Activated naive CD4-positive, alpha-beta T cell treated with anti-CD3 and anti-CD28 coated beads, Interleukin-2, amount 50 U/mL, for 16 hours (primary cell): ENCODE measurements at regions not wholly inside any gene's neighbourhood (a gene's known extent, or its start where the extent isn't known, plus 50 kb on each side); places are given as distances from the start of the nearest gene placed in this dataset.

Source experiments
- DNase-seq: peaks from one replicate; pipeline ENCODE4 v3.0.0-alpha.2; 2020

DNA sequence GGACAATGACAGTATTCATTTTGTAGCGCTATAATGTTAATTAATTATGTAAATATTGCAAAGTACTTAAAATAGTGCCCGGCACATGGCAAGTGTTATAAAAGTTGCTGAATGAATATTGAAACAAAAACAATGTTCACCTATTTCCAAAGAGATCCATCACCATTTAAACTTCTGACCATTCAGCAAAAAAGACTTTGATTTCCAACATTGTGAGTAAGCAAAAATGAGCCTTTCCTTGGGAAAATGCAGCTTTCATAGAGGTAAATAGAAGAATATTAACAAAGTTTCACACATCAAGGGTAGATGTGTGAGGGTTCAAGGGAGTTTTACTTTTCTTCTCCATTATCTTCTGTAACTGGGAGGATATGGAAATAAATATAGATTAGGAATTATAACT is 1089.4 kb upstream of the C9orf72 start:
- DNase-seq: no peak

DNA sequence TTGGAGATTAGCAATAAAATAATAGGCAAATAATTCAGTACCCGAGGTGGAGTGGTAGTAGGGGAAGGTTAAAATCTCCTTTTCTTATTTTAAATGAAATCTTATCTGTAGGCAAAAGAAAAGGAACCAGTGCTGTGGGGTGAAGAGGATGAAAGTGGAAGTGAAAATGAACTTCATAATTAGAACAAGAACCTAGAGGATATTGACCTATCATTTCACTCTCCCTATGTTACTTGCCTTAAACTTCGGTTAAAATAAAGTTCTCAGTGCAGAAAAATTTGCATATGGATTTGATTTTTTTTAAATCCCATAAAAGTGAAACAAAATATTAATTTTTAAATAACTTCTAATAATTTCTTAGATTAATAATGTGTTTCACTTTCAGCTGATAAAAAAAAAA is 1094.9 kb upstream of the C9orf72 start:
- DNase-seq: no peak

DNA sequence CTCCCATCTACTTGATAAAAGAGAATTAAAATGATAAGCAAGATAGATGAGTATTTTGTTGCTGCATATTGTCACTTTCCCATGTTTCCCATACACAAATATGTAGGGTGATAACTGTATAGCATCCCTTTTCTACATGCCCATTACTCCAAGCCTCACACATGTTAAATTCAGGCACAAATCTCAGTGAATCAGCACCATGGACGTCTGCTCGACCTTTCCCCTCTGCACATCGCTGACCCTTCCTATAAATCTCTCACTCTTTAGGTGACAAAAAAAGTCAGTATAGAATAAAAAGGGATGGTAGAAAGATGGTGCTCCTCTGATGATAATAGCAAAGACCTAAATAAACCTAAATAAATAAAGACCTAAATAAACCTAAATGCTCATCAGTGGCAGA is 1097.7 kb upstream of the C9orf72 start:
- no peak for DNase-seq

DNA sequence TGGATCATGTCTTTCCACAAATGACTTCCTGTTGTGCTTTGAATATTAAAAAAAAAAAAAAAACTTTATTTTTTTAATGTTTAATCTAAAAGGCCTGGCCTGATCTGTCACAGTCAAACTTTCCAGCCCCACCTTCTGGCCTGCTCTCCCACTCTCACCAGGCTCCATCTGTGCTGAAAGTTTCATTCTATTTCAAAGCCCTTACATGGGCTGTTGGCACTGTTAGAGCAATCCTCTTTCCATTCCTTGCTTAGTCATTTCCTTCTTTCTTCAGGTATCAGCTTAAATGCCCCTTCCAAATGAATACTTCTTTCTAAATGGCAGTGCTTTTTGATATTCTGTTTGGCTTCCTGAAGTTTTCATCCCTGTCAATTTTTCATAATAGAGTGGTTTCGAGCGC is 1104.8 kb upstream of the C9orf72 start:
- DNase-seq: no peak

DNA sequence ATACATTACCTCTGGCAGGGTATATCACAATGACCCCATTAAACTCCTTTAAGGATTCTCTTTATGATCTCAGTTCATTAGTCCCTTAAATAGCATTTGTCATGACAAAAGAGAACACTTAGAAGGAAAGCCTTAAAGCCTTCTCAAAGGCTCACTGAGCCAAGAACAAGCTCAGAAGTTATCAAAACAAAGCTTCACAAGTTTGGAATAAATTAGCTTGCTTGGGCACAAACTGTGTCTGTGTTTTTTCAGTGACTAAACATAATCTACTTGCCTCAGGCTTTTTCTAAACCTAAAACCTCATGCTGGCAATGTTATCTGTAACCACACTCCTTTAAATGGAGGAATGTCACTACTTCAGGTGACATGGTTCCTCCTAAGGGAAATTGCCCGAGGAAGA is 1114.9 kb upstream of the C9orf72 start:
- no peak for DNase-seq

DNA sequence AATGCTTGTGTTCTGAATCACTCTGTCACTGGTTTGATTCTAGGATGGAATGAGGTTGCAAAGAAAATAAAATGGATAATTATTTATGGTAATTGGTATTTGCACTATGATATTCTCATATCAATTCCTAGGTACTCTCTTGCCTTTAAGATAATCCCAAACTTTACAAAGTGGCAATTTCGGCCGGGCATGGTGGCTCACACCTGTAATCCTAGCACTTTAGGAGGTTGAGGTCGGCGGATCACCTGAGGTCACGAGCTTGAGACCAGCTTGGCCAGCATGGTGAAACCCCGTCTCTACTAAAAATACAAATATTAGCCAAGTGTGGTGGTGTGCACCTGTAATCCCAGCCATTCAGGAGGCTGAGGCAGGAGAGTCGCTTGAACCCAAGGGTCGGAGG is 1118.7 kb upstream of the C9orf72 start:
- no peak for DNase-seq

DNA sequence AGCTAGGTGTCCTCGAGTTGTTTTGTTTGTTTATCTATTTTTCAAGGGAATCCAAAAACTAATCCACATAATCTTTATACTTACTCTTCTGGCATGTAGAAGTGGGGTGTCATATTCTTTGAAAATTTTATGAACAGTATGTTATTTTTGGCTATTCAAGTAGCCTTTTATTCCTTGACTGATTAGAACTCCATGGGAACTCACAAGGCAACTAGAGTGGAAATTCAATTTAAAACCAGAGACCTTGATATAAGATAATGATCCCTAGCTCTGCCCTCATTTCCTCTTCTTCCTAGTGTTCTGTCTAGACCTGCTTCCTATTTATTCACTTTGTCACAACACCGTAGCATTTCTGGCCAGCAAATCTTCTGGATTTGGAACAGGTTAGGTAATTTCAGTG is 1123.7 kb upstream of the C9orf72 start:
- DNase-seq: no peak

DNA sequence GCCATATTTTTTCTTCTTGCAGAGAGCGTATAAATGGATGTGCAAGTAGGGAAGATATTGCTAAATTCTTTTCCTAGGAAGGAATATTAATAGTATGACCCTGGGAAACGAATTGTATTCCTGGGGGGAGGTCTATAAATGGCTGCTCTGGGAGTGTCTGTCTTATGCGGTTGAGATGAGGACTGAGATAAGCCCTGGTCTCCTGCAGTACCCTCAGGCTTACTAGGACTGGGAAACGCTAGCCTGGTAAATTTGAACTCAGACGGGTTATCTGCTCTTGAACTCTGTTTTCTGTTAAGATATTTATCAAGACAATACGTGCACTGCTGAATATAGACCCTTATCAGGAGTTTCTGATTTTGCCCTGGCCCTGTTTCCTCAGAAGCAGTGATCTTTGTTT is 1126.4 kb upstream of the C9orf72 start:
- no peak for DNase-seq

DNA sequence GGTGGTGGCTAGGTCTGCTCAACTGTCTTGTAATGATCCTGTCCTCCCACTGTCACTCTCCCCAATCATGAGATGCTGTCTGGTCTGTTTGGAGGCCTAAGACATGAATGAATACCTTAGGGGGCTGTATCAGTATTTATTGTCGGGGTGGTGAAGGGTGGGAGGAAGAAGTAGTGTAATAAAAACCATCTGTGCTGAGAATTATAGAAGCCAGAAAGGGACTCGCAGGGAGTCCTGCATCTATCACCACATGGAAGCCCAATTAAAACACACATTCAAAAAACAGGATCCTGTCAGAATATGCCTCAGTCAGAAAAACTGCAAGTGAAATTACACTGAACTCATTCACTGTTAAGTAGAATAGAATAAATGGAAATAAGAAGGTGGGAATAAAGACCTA is 1134.3 kb upstream of the C9orf72 start:
- no peak for DNase-seq

DNA sequence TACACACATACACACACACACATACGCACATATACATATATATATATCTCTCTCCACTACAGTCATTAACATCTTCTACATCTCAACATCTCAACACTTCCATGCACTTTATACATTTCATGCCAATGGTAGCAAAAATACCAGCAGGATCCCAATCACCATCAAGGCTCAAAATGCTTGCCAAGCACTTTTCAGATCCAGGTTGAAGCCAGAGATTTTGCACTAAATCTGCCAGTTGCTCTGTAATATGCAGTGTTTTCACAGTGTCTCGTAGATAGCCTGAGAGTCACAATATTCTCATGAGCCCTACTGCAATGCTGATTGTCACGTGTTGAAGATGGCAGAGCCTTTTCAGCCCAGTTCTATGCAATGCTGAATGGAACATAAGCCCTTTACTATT is 1140.9 kb upstream of the C9orf72 start:
- no peak for DNase-seq

DNA sequence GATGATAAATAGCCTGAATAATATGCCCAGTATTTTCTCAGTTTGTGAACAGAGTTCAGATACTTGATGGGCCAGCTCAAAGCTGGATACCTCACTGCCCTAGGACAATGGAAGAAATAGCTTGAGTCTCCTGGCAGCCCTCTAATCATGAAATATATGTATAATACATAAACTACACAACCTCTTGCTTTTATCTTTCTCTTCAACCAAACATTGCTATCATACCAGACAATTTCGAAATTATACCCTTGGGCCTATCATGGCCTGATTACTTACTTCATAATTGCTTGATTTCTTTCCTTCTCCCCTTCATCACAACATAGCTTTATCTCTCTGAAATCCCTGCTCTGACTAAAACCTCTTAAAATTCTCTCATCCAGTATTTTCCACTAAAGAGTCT is 1144.9 kb upstream of the C9orf72 start:
- DNase-seq: no peak

DNA sequence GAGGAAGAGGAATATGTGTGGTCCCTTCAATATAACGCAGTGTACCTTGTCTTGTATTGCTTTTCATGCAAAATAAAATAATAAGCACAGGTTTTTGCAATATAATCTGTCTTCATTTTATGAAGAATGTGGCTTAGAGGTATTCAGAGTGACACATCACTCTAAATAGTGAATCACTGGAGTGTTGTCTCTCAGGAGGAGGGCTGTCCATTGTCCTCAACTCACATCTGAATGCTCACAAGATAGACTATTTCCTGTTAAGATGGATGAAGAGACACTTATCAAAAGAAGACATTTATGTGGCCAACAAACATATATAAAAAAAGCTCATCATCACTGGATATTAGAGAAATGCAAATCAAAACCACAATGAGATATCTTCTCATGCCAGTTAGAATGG is 1147.5 kb upstream of the C9orf72 start:
- no peak for DNase-seq

DNA sequence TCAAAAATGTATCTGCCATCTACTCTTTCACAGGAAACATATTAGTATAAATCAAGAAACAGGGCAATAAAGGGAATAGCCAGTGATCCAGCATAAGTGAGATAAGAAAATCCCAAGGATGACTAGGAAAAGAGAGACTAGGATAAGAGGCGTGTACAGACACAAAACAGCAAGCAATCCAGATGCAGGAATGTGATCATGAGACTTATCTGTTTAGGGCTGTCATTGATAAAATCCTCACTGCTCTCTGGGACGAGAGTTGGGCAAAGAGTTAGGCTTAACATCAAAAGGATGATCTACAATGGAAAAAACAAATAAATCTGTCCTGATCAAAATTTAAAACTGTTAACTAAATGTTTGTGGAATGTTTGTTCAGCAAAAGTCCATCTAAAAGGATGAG is 1156.8 kb upstream of the C9orf72 start:
- no peak for DNase-seq

DNA sequence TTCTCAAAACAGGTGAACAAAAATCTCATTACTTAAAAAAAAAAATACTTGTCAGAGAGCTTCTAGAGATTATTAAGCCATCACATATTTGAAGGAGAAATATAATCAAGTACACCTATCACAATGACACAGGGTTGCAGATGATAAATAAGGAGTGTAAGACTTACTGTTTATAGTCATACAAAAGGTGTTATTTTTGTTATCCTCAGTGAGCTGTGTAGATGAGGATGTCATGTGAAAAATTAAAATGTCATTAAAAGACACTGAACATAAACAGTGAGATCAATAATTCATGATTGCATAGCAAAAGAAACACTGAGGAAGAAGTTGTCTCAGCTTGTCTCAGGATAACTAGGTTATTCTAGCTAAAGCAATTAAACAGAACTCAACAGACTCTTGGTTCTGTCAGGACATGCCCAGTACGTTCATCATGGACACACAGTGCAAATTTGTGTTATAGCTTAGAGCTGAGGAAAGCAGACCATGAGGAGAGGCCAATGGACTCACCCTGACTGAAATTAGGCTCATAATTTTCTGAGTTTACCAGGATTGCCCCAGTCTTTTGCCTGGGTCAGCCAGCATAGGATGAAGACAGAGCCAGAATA is 1162.6 kb upstream of the C9orf72 start:
- no peak for DNase-seq

DNA sequence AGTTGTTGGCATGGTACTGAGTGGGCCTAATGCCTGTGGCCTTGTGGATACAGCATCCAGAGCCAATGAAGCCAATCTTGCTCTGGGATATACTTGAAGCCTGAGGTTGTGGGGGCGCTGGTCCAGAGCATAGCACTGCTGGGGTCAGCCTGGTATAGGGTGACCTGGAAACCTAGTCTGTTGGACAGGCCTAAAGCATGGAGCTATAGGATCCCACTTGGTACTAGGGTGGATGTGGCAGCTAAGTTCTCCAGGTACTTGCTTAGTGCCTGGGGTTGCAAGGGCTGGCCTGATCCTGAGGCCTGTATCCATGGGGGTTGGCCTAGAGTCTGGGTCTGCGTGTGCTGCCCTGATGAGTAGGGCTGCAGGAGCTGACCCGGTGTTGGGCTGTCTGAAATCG is 1168.2 kb upstream of the C9orf72 start:
- DNase-seq: no peak

DNA sequence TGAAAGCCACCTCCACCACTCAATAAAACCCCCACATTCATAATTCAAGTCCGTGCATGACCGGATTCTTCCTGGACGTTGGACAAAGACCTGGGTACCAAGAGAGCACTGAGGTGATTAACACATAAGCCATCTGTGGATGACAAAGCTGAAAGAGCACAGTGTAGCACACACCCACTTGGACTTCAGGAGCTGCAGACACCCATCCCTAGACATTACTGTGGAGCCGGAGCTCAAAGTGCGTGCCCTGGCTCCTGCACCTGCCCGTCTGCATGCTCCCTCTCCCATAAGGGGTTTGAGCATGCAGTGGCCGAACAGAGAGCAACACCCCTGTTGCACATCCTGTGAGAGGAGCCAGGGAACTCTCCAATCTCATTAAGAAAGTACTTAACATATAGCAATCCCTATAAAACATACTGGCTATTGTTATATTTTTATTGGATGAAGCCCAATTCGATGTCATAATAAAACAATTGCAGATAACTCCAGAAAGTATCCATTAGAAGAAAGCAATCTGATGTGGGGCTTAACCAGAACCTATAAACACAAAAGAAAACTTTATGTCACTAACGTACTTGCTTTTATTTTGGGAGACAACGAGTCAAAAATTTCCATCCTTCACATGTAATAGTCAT is 1174.2 kb upstream of the C9orf72 start:
- DNase-seq: no peak

DNA sequence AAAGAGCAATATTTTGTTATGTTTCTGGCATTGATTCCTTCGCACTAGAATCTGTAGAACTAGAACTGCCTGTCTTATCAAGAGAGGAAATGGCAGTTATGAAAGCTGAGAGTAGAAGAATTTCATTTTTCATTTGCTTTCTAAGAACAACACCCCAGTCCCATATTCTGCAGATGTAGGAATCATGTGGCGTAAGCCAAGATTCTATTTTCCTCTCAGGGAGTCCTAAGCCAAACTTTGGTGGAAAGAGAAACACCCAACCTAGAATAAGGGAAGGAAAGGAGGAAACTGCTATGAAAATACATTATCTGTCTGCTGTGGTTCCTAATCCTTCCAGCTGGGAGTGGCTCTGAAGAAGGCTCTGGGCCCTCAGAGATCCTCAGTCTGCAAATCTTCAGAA is 1176.9 kb upstream of the C9orf72 start:
- no peak for DNase-seq

DNA sequence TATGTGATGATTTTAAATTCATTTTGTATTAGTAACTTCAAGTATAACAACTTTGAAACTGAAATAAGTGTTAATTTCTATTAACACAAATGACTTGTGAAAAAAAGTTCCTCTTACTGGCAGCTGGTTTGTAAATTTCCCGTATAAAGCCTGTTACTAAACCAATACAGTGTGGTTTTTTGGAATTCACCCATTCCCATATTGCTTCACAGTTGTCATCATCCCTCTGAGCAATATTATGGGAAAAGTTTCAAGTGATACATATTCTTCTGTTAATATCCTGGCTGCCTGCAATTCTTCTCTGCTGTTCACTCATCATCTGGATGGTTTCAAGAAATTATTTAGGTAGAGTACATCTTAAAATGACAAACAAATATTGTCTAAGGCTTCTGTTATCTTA is 1185.1 kb upstream of the C9orf72 start:
- DNase-seq: no peak

DNA sequence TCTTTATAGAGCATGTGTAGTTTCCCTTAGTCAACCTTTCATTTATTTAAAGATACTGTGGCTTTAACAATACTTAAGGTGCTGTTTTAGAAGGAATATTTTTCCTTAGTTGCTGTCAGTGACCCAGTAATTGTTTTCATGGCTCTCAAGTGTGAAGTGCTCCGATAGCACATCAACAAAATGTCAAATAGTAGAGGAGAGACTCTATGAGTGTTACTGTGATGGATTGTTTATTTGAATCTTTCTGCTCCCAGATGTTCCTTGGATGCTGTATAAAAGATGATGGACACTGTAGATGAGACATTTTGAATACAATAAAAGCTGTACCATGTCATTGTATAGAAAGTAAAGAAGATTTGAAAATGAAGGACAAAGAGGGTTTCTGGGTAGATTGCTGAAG is 1185.7 kb upstream of the C9orf72 start:
- no peak for DNase-seq

DNA sequence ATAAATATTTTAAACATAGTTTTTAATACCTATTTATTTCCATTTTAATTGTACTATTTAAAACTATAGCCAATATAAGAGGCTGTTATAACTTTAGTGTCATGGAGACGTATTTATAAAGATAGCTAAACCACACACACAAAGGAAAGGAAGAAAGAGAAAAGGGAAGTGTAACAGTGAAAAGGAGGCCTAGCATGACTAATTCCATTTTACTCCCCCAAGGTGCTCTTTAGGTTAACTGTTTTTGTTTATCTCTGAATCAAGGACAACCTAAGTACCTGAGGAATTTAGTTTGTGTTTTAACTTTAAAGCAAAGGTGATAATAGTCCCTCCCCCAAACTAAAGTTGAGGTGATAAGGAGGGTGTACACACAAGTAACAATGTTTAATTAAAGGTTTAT is 1188.9 kb upstream of the C9orf72 start:
- DNase-seq: no peak

DNA sequence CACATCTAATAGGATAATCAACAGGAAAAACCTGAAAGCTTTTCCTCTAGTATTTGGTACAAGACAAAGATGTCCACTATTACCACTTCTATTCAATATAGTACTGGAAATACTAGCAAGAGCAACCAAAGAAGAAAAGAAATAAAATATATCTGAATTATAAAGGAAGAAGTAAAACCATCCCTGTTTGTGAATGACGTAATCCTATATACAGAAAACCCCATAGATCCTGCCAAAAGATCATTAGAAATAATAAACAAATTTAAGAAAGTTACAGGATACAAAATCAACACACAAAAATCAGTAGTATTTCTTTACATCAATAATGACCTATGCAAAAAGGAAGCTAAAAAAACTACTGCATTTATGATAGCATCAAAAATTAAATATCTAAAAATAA is 1191.3 kb upstream of the C9orf72 start:
- no peak for DNase-seq

DNA sequence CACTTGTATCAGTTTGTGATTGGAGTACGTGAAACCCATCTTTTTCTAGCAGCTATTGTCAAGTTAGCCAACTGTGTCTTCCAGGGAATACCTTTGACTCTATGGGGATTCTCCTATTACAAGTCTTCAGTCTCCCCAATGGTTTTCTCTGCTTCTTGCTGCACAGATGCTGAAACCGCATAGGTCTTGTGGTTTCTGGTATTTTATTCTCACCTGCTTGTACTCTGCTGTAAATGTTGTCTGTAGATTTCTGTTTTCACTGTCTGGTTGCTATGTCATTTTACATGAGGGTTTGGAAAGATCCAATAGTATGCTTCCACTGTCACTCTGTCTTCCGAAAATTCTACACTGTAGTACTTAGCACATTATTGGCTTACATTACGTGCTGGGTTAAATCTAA is 1196.9 kb upstream of the C9orf72 start:
- DNase-seq: no peak

DNA sequence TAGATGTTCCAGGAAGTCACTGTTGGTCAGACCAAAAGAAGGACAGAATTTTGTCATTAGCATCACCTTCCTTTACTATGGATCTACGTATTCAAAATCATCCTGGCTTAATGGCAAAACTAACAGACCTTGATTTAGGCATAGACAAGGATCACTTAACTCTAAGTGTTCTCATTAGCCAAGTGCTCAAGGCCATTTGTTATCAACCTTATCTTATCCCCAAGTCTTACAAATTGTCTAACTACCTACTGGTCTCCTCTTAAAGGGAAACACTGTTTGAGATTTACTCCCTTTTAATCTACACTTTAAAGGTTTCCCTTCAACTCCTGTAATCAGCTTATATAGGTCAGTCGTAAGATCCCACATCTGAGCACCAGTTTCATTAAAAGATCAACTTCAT is 1197.5 kb upstream of the C9orf72 start:
- DNase-seq: no peak

DNA sequence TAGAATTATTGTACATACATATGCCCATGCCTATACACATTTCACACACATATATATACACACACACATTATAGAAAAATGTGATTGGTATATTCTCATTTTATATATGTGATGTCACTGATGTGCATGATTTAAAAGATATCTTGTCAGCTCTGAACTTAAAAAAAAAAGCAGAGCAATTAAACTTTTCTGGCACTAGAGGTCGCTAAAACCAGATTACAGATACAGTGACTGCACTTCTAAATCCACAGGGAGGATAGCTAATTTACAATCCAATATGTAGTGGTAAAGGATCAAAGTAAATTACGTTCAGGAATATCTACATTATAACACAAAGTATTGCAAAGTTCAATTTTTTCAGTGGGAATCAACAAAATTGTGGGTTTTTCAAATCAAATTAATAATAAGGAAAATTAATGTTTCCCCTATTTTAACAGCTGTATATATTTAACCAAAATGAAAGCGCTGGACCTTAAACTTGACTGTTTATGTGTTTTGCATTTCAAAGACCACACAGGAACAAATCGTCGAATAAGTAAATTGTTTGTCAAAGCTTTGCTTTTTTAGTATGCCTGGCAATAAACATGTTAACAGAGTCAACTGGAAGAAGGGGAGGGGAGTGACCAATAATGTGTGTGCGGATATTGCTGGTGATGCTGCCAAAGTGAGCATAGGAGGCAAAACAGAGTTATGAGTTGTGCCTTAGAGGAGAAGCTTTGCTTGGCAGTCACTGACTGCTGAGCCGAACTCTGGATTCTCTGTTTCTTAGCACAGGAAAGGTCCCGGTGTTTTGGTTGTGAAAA is 1201.4 kb upstream of the C9orf72 start:
- no peak for DNase-seq

DNA sequence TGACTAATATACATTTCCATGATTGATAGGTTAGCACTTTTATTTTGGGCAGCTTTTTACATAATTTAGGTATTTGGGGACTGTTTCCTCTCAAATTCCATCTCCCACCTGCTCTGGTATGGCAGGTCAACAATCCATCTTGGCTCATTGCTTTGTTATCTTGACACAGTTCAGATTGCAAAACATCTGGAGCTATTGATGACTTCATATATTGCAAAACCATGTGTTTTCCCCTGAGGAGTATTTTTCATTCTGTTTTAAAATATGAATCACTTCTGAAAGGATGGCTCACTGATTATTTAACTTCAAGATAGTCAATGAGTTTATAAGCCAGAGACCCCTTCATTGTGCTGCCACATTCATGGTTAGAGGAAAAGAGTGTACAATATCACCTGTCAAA is 1206.0 kb upstream of the C9orf72 start:
- no peak for DNase-seq
